COLO829 (cell line): ENCODE measurements at regions not wholly inside any gene's neighbourhood (a gene's known extent, or its start where the extent isn't known, plus 50 kb on each side); places are given as distances from the start of the nearest gene placed in this dataset.

ENCODE experiments used
- DNase-seq: peaks from one replicate; pipeline ENCODE4 v3.0.0; 2012; ENCODE audit warnings: low spot score

GRCh38 chr15:23514484-23514883 lies 51.0 kb upstream of the MKRN3 start:
- DNase-seq, result no peak

- no peak for DNase-seq
Observed at GRCh38 chr15:23506762-23507161, 58.7 kb upstream of the MKRN3 start.

- DNase-seq, result no peak
Observed at GRCh38 chr15:23503980-23504379, 56.9 kb upstream of the GOLGA6L2 start.

- no peak for DNase-seq
Observed at GRCh38 chr15:23503576-23503975, 56.5 kb upstream of the GOLGA6L2 start.

- DNase-seq, result peak; percentile 57
Observed at GRCh38 chr15:23497710-23498111, 50.7 kb upstream of the GOLGA6L2 start.
